HG03196 (cell line): ENCODE measurements at regions not wholly inside any gene's neighbourhood (a gene's known extent, or its start where the extent isn't known, plus 50 kb on each side); places are given as distances from the start of the nearest gene placed in this dataset.

ENCODE experiments used
- ATAC-seq: cut with Tn5 transposase; IDR thresholded peaks from one replicate; pipeline ENCODE4 v1.9.1; 2021; ENCODE audit not compliant: unreplicated experiment

- no peak for ATAC-seq
Observed at GRCh38 chr3:140809316-140809715, 131.5 kb downstream of the TRIM42 start.

DNA sequence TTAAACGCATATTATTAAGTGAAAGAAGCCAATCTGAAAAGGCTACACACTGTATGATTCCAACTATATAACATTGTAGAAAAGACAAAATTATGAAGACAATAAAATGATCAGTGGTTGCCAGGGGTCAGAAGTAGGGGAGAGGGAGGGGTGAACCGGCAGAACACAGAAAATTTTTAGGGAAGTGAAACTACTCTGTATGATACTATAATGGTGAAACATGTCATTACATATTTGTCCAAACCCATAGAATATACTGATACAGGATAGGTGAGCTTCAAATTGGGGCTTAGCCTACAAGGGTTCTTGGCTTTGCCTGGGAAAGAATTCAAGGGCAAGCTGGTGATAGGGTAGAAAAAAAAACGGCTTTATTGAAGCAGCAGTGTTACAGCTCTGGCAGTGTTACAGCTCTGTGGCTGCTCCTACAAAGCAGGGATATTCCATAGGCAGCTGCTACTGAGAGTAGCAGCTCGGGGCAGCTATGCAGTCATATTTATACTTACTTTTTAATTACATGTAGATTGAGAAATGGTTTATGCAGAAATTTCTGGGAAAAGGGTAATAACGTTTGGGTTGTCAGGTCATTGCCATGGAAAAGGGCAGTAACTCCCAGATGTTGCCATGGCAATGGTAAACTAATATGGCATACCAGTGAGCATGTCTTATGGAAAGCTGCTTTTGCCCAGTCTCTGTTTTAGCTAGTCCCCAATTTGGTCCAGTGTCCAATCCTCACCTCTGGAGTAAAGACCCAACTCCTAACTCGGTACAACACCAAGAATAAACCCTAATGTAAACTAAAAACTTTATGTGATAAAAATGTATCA, 125.1 kb upstream of the SLC25A36 start:
- peak; percentile 90 for ATAC-seq

DNA sequence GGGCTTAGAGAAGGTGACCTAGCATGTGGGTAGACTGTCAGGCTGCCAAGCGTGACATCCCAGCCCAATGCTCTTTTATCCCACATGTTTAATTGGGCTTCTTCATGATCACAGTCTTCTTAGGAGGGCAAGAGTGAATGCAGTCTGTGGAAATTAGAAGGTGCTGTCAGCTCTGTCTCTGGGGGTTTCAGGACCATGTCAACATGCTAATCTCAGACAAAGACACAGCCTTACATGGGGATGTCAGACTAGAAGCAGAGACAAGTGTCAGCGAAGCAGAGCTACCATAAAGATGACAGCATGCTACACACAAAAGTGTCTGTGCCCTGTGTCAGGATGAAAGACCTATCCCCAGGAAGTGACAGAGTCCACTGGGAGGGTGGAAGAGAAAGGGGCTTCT, 120.1 kb upstream of the SLC25A36 start:
- no peak for ATAC-seq

DNA sequence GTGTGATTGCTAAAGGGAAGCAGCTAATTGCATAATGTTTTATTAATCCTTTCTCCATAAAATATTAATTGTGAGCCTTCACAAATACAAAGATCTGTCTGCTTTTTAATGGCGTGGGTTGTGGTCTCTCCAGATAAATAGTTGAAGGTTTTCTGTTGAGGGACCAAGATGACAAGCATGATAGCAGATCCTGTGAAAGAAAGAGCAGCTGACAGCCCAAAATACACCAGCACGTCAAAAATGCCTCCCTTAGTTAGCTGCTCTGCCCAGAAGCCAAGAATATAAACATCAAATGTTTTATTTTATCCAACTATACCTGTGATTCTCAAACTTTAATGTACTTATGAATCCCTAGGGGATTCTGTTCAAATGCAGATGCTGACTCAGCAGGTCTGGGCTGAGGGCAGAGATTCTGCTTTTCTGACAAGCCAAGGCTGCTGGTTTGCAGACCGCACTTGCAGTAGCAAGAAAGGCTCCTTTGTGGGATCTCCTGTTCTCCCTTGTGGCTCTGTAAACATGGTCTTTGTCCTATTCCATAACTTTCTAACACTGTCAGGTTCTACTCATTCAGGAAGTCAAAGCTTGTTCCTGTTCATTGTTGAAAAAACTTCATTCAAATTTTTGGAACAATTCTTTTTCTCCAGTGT, 119.1 kb upstream of the SLC25A36 start:
- ATAC-seq = no peak

DNA sequence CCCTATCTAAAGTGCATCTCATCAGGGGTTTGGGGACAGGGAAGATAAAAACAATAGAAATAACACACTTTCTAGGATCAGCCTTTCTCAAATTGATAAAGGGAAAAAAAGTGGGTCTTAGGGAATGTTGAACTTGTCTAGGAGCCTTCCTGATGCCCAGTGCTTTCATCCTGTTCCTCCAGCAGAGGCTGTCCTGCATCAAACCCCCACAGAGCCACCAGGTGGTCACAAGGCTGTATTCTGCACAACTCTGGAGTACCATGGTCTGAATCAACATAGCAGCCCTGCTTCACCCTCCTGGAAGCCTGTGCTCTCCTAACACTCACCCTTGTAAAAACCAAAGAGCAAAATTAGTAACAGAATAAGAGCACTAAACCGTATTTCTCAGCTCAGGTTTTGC, 118.5 kb upstream of the SLC25A36 start:
- no peak for ATAC-seq

GRCh38 chr3:140827894-140828293, 113.7 kb upstream of the SLC25A36 start:
- ATAC-seq = no peak

GRCh38 chr3:140828585-140828984, 113.1 kb upstream of the SLC25A36 start:
- ATAC-seq = no peak

DNA sequence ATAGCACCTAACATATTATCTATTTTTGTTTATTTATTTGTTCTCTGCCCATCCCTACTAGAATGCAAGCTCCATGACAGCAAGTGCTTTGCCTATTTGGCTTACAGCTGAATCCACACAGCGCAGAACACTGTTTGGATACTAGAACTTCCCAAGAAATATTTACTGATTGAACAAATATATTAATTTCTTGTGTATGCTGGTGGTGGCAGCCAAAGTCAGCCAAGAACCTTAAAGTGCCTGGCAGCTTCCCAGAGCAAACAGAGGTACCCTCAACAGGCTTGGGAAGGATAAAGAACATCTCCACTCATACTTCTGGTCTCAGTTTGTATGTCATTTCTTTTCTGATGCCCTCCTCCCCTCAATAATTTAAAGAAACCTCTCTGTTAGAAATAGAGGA, 111.8 kb upstream of the SLC25A36 start:
- no peak for ATAC-seq

DNA sequence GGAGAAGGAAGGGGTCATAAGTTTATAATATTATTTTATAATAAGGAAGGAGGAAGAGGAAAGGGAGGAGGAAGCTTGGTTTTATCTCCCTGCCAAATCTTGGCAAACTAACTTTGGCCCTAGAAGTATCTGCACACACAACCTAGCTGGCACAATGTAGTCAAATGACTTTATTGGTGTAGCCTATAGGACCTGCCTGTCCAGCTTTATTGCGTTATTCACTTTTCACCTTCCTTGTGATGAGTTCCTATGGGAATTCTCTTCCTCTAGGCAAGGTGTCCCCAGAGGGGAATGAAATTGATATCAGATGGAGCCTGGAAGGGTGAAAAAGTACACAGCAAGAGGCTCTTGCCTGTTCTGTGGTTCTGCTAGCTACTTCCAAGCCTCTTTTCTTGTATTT, 111.2 kb upstream of the SLC25A36 start:
- ATAC-seq = no peak

DNA sequence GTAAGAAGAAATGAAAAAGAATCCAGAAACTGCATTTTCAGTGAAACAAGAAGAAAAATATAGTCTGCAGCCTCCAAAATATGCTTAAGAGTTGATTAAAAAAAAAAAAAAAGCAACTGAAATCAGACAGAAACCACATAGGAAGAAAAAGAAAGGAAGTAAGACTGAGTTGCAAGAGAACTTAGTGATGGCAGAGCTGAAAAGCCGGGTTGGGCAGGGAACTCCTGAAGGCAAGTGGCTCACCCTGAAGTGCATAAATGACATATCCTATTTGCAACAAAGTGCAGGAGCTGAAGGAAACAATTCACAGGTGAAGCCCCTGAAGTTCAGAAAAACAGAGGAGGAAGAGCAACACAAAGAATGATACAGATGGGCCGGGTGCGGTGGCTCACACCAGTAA, 108.8 kb upstream of the SLC25A36 start:
- peak; percentile 73 for ATAC-seq

GRCh38 chr3:140834266-140835037, 107.2 kb upstream of the SLC25A36 start:
- no peak for ATAC-seq

GRCh38 chr3:140842984-140843649, 98.5 kb upstream of the SLC25A36 start:
- peak; percentile 93 for ATAC-seq

GRCh38 chr3:140843656-140844055, 98.0 kb upstream of the SLC25A36 start:
- peak; percentile 8 for ATAC-seq

GRCh38 chr3:140844072-140844471, 97.6 kb upstream of the SLC25A36 start:
- ATAC-seq = no peak

DNA sequence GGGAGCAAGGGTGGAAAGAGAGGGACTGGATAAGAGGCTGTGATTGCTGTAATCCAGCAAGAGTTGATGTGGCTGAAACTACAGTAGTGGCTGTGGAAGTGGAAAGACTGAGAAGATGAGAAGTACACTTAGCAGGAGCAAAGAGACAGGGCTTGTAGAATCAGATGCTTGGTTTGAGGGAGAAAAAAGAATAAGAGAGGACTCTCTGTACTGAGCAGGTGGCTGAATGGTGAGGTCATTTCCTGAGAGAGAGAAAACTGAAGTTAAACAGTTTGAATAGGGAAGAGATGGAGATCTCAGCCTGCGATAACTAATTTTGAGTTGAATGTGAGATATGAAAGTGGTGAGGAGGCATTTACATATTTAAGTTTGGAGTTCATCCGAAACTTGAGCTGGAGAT, 95.8 kb upstream of the SLC25A36 start:
- peak; percentile 34 for ATAC-seq

DNA sequence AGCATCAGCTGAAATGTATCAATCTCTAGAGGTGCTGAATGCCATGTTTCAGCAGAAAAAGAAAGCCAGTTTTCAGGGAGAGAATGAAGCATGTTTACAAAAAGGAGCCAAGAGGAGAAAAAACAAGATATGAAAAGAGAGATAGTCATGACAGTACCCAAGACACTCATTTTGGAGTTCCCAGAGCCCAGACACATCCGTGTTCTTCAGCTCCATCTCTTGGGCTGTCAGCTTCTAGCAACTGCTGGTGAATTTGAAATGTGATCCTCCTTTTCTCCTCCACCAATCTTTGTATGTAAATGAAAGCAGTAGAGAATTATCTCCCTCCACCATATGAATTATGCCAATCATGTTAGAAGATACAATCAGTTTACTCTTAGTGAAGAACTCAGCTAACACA, 93.0 kb upstream of the SLC25A36 start:
- no peak for ATAC-seq

GRCh38 chr3:140850210-140850955, 91.3 kb upstream of the SLC25A36 start:
- no peak for ATAC-seq

DNA sequence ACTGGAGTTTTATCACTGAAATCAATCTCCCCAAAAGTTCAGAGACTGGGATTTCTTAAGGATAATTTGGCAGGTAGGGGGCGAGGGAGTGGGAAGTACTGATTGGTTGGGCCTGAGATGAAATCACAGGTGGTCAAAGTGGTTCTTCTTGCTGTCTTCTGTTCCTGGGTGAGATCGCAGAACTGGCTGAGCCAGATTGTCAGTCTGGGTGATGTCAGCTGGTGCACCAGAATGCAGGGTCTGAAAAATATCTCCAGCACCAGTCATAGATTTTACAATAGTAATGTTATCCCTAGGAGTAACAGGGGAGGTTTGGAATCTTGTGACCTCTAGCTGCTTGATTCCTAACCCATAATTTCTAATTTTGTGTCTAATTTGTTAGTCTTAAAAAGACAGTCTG, 86.7 kb upstream of the SLC25A36 start:
- no peak for ATAC-seq

GRCh38 chr3:140856905-140857304, 84.7 kb upstream of the SLC25A36 start:
- ATAC-seq = no peak

DNA sequence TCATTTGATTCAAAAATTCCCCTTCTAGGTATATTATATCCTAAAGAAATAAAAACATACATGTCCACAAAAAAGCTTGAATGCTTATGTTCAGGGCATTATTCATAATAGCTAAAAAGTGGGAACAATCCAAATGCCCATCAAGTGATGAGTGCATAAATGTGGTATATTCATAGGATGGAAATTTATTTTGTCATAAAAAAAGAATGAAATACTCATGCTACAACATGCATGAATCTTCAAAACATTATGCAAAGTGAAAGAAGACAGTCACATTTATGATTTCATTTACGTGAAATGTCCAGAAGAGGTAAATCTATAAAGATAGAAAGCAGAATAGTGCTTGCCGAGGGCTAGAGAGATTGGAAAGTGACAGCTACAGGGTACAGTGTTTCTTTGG, 83.6 kb upstream of the SLC25A36 start:
- no peak for ATAC-seq
